ENCODE measurements at regions not wholly inside any gene's neighbourhood (a gene's known extent, or its start where the extent isn't known, plus 50 kb on each side); places are given as distances from the start of the nearest gene placed in this dataset.

- Histone ChIP-seq H3K79me2 (ENCODE audit: low read depth) (no peaks in the 10 kb centered on the region), H3K4me3 (no peak overlapping the region), H3K9me3 (ENCODE audit: low read depth) (no peaks in the 10 kb centered on the region), H4K20me1 (ENCODE audit: low read depth) (no peaks in the 10 kb centered on the region), H3K4me1 (peaks cover 4% of the 10 kb centered on the region), H3F3A (ENCODE audit: low read depth) (no peaks in the 10 kb centered on the region), H3K9ac (no peak overlapping the region), H3K36me3 (no peaks in the 10 kb centered on the region), H3K27ac (no peak overlapping the region), H3K27me3 (no peaks in the 10 kb centered on the region), H3K4me2 (no peak overlapping the region), H2AFZ (replicated peaks) (no peak overlapping the region)
- DNase-seq (ENCODE audit: low spot score), result no peak
- no peak for TF ChIP-seq CTCF (IDR thresholded peaks at IDR 0.05)
- no peak for TF ChIP-seq EZH2 (IDR thresholded peaks at IDR 0.05)
- no peak for TF ChIP-seq EZH2phosphoT487 (IDR thresholded peaks at IDR 0.05)
- Mint-ChIP-seq H3K36me3 (no peaks in the 10 kb centered on the region), H3K27ac (no peak overlapping the region), H3K27me3 (ENCODE audit: insufficient read depth, low read depth) (peaks cover 3% of the 10 kb centered on the region), H3K4me3 (no peak overlapping the region), H3K4me1 (peaks cover 10% of the 10 kb centered on the region), H3K9me3 (no peaks in the 10 kb centered on the region)
Measured at GRCh38 chr2:104678181-104678580, 175.7 kb upstream of the POU3F3 start.

- no peak overlapping the region for H3K9ac ChIP-seq
- no peaks in the 10 kb centered on the region for H3K36me3 ChIP-seq
- H2AFZ ChIP-seq (replicated peaks), result no peak overlapping the region
- no peaks in the 10 kb centered on the region for H3F3A ChIP-seq (ENCODE audit: low read depth)
- Mint-ChIP-seq H3K27me3 (ENCODE audit: insufficient read depth, low read depth) (peaks cover 4% of the 10 kb centered on the region), H3K4me1 (peaks cover 16% of the 10 kb centered on the region), H3K27ac (no peak overlapping the region), H3K4me3 (no peak overlapping the region), H3K36me3 (no peaks in the 10 kb centered on the region), H3K9me3 (no peaks in the 10 kb centered on the region)
- no peaks in the 10 kb centered on the region for H4K20me1 ChIP-seq (ENCODE audit: low read depth)
- no peak for DNase-seq (ENCODE audit: low spot score)
- no peak overlapping the region for H3K4me3 ChIP-seq
- TF ChIP-seq EZH2 (IDR thresholded peaks at IDR 0.05) (no peak), CTCF (IDR thresholded peaks at IDR 0.05) (no peak), EZH2phosphoT487 (IDR thresholded peaks at IDR 0.05) (no peak)
- no peak overlapping the region for H3K4me2 ChIP-seq
- no peaks in the 10 kb centered on the region for H3K79me2 ChIP-seq (ENCODE audit: low read depth)
- H3K27ac ChIP-seq, result no peak overlapping the region
- no peaks in the 10 kb centered on the region for H3K27me3 ChIP-seq
- no peaks in the 10 kb centered on the region for H3K9me3 ChIP-seq (ENCODE audit: low read depth)
- H3K4me1 ChIP-seq, result no peaks in the 10 kb centered on the region
Measured at GRCh38 chr2:104685591-104685990, 168.3 kb upstream of the POU3F3 start.

- H4K20me1 ChIP-seq (ENCODE audit: low read depth), result no peaks in the 10 kb centered on the region
- no peaks in the 10 kb centered on the region for H3F3A ChIP-seq (ENCODE audit: low read depth)
- H3K4me3 ChIP-seq, result no peak overlapping the region
- no peak for DNase-seq (ENCODE audit: low spot score)
- Mint-ChIP-seq H3K4me1 (peaks cover 16% of the 10 kb centered on the region), H3K27me3 (ENCODE audit: insufficient read depth, low read depth) (peaks cover 4% of the 10 kb centered on the region), H3K9me3 (no peaks in the 10 kb centered on the region), H3K27ac (no peak overlapping the region), H3K4me3 (no peak overlapping the region), H3K36me3 (no peaks in the 10 kb centered on the region)
- H3K27ac ChIP-seq, result no peak overlapping the region
- H3K4me1 ChIP-seq, result no peaks in the 10 kb centered on the region
- no peaks in the 10 kb centered on the region for H3K9me3 ChIP-seq (ENCODE audit: low read depth)
- H2AFZ ChIP-seq (replicated peaks), result no peak overlapping the region
- H3K27me3 ChIP-seq, result no peaks in the 10 kb centered on the region
- TF ChIP-seq CTCF (IDR thresholded peaks at IDR 0.05), result no peak
- TF ChIP-seq EZH2phosphoT487 (IDR thresholded peaks at IDR 0.05), result no peak
- no peak for TF ChIP-seq EZH2 (IDR thresholded peaks at IDR 0.05)
- H3K79me2 ChIP-seq (ENCODE audit: low read depth), result no peaks in the 10 kb centered on the region
- no peak overlapping the region for H3K9ac ChIP-seq
- no peaks in the 10 kb centered on the region for H3K36me3 ChIP-seq
- no peak overlapping the region for H3K4me2 ChIP-seq
Measured at GRCh38 chr2:104687147-104687546, 166.8 kb upstream of the POU3F3 start.

Data from neural progenitor cell (in vitro differentiated cells).